Ovary (tissue), 7 donors: ENCODE measurements at regions not wholly inside any gene's neighbourhood (a gene's known extent, or its start where the extent isn't known, plus 50 kb on each side); places are given as distances from the start of the nearest gene placed in this dataset.

Experiments
- DNase-seq, 5 donors: peaks; one replicate each; pipeline ENCODE4 v3.0.0-alpha.2; 2019 to 2020
- H3K27ac ChIP-seq, 2 donors: fragments of 200-600 bp; one replicate each; pipeline versions ENCODE4 v1.5.1 to v1.8.0; 2019 to 2022
- H3K27me3 ChIP-seq: fragments of 200-600 bp; one replicate; pipeline ENCODE4 v1.8.0; 2022
- H3K36me3 ChIP-seq: fragments of 200-600 bp; sonication (generic); one replicate; pipeline ENCODE4 v1.5.1; 2019
- H3K4me1 ChIP-seq: one replicate; pipeline ENCODE4 v1.8.1; 2013; ENCODE audit warnings: mild to moderate bottlenecking, moderate library complexity; ENCODE audit not compliant: insufficient read depth
- H3K4me3 ChIP-seq: fragments of 200-600 bp; sonication (generic); one replicate; pipeline ENCODE4 v1.5.1; 2017
- H3K9me3 ChIP-seq, 2 donors: fragments of 200-600 bp in 1 of 2; sonication (generic) in 1 of 2; one replicate each; pipeline versions ENCODE4 v1.5.1 to v1.8.1; 2013 to 2019; ENCODE audit warnings: mild to moderate bottlenecking in 1 of 2, moderate library complexity in 1 of 2
- EP300 ChIP-seq: sonication (generic); formaldehyde crosslinking; IDR thresholded peaks from one replicate; pipeline ENCODE4 v1.6.1; 2017; ENCODE audit warnings: antibody characterized with exemption
- POLR2A ChIP-seq: fragments of 450-650 bp; IDR thresholded peaks from one replicate; pipeline ENCODE4 v1.6.1; 2017; ENCODE audit warnings: antibody characterized with exemption, mild to moderate bottlenecking, moderate library complexity
- WGBS, 3 donors: extraction: QIAGEN DNeasy Blood & Tissue Kit in 1 of 3; methylation state at CpG; one replicate each; pipeline versions ENCODE4 v1.1.5 to v1.1.7; 2013 to 2017; 5-methylcytosine and 5-hydroxymethylcytosine counted together
- intact Hi-C, 4 donors: fragments of 100-400 bp; cut with DNase I; formaldehyde crosslinking; loops; one replicate each; pipeline versions ENCODE4 v1.11.0 to v1.15.1; 2022 to 2023
- TF ChIP-seq, protein P1 (sequence below), 3 donors: fragments of 450-650 bp in 2 of 3; fragments of 200-600 bp in 1 of 3; IDR thresholded peaks; one replicate each; pipeline versions ENCODE4 v1.5.1 to v1.8.0; 2016 to 2022; ENCODE audit warnings: antibody characterized with exemption in 3 of 3, mild to moderate bottlenecking in 1 of 3
- donor health status: DM: no; HTN: no; CAD: no; lungs with moderate emphysema.
- donor health status: DM: no; HTN: no; CAD: no.
- donor health status: Bipolar disorder and iron deficiency.
- donor health status: DM: no; HTN: no; CAD: no.
- donor health status: DM: yes; HTN: yes; CAD: no.

DNA sequence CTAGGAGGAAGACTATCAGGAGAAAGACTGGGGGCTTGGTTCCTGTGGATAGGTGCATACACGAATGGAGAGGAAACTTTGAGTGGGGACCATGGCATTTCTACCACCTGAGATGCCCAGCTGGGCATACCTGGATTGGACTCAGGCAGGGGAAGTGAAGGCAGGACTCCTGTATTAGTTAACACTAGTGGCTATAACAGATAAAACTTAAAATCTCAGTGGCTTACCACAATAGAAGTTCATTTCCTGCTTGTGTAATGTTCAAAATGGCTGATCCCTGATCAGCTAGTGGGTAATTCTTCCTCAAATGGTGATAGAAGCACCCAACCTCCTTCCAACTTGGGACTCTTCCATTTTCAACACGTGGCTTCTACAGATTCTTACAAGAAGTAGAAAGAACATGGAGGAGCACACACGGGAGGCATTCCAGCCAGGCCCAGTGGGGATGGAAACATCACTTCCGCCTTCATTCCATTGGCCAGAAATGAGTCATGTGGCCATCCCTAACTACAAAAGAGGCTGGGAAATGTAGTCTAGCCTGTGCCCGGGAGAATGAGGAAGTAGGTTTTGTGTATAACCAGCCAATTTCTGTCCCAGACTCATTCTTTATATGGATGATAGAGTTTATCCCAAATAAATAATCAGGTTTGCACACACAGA, 112.1 kb downstream of the UTP18 start:
- Histone ChIP-seq H3K36me3 (no peaks in the 10 kb centered on the region), H3K27me3 (no peaks in the 10 kb centered on the region), H3K9me3 (no peaks in the 10 kb centered on the region), H3K27ac (no peak overlapping the region), H3K4me3 (no peak overlapping the region), H3K4me1 (peaks cover 2% of the 10 kb centered on the region)
- 82 to 83% (median 82%) methylated on average over 5 of the region's 5 CpGs for WGBS, 3 donors
- intact Hi-C loops = no loop called here
- DNase-seq = no peak
- TF ChIP-seq, protein P1, sequence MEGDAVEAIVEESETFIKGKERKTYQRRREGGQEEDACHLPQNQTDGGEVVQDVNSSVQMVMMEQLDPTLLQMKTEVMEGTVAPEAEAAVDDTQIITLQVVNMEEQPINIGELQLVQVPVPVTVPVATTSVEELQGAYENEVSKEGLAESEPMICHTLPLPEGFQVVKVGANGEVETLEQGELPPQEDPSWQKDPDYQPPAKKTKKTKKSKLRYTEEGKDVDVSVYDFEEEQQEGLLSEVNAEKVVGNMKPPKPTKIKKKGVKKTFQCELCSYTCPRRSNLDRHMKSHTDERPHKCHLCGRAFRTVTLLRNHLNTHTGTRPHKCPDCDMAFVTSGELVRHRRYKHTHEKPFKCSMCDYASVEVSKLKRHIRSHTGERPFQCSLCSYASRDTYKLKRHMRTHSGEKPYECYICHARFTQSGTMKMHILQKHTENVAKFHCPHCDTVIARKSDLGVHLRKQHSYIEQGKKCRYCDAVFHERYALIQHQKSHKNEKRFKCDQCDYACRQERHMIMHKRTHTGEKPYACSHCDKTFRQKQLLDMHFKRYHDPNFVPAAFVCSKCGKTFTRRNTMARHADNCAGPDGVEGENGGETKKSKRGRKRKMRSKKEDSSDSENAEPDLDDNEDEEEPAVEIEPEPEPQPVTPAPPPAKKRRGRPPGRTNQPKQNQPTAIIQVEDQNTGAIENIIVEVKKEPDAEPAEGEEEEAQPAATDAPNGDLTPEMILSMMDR (IDR thresholded peaks at IDR 0.05) = no peak
- no peak for TF ChIP-seq POLR2A
- TF ChIP-seq EP300 = no peak

DNA sequence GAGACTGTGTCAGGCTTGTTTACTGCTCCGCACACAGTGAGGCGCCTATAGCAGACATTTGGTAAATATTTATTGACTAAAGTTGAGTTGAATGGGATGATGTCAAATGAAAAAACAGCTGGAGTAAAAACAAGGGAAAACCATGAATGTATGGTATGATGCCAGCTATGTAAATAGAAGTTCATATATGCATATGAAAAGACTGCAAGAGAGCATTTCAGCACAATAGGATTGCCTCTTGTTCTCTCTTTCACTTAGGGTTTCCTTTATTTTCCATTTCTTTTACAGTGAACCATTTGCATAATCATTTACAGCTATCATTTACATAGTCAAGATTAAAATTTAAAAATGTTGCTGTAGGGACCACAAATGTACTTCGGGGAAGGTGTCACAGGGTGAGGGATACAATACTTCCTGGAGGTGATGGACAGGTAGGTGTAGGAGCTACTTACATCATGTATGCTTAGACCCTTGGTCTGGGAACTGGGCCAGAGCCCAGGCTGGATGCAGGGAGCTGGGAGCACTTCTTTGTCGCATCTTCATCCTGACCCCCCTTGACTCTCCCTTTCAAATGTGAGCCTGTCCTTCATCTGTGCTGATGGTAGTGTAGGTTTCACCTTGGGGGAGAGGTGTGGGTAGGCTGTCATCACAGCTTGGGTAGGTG, 113.3 kb downstream of the UTP18 start:
- intact Hi-C loops = no loop called here
- Histone ChIP-seq H3K4me1 (peaks cover 2% of the 10 kb centered on the region), H3K9me3 (no peaks in the 10 kb centered on the region), H3K27ac (no peak overlapping the region), H3K27me3 (no peaks in the 10 kb centered on the region), H3K4me3 (no peak overlapping the region), H3K36me3 (no peaks in the 10 kb centered on the region)
- DNase-seq = no peak
- WGBS, 3 donors = 87 to 92% (median 91%) methylated on average over 4 of the region's 4 CpGs
- TF ChIP-seq POLR2A = no peak
- TF ChIP-seq EP300 = no peak
- TF ChIP-seq, protein P1 (IDR thresholded peaks at IDR 0.05) = no peak

DNA sequence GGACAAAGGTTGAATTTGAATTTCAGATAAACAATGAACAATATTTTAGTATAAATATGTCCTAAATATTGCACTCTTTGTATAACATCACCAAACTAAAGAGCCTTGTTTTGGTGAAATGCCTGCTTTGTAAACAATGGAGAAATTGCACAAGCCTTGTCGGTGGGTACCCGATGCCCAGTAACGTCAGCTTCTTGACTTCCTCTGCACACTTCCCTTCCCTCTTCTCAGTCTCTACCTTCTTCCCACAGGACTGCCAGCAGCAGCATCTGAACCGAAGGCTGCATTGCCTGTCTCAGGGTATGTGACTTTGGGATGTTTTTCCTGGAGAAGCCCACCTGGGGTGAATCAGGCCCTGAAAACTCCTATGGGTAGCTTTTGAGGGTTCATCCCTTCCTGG, 113.9 kb downstream of the UTP18 start:
- 61 to 68% (median 67%) methylated on average over 4 of the region's 4 CpGs for WGBS, 3 donors
- intact Hi-C loops = no loop called here
- no peak for DNase-seq
- peaks cover 2% of the 10 kb centered on the region for H3K4me1 ChIP-seq
- H3K27ac ChIP-seq = no peak overlapping the region
- no peaks in the 10 kb centered on the region for H3K36me3 ChIP-seq
- no peak overlapping the region for H3K4me3 ChIP-seq
- H3K9me3 ChIP-seq = no peaks in the 10 kb centered on the region
- H3K27me3 ChIP-seq = no peaks in the 10 kb centered on the region
- TF ChIP-seq EP300 = no peak
- TF ChIP-seq, protein P1 (IDR thresholded peaks at IDR 0.05) = no peak
- no peak for TF ChIP-seq POLR2A

GRCh38 chr17:51375771-51376170, 115.4 kb downstream of the UTP18 start:
- DNase-seq = no peak
- no peak overlapping the region for H3K27ac ChIP-seq
- H3K27me3 ChIP-seq = no peaks in the 10 kb centered on the region
- H3K36me3 ChIP-seq = no peaks in the 10 kb centered on the region
- no peaks in the 10 kb centered on the region for H3K9me3 ChIP-seq
- 80 to 87% (median 85%) methylated on average over 3 of the region's 3 CpGs for WGBS, 3 donors
- H3K4me3 ChIP-seq = no peak overlapping the region
- TF ChIP-seq POLR2A (no peak), EP300 (no peak)
- TF ChIP-seq, protein P1 (IDR thresholded peaks at IDR 0.05) = no peak
- intact Hi-C loops = no loop called here
- H3K4me1 ChIP-seq = peaks cover 2% of the 10 kb centered on the region
